GM12878 (cell line): ENCODE measurements at regions not wholly inside any gene's neighbourhood (a gene's known extent, or its start where the extent isn't known, plus 50 kb on each side); places are given as distances from the start of the nearest gene placed in this dataset.

Experiments
- ATAC-seq: fragments of 200-7000 bp; cut with Tn5 transposase; 3 replicates; pipeline ENCODE4 v1.9.1; 2020; ENCODE audit warnings: mild to moderate bottlenecking, moderate library complexity
- BruUV-seq: library from RNA; stranded (reverse); fragments of 400-500 nt; replicated peaks from 2 replicates; lab custom pipeline; 2021; lab: Mats Ljungman, UMichigan
- CTCF ChIA-PET: fragments of 300-600 bp; sonication (Branson Sonifier 250); formaldehyde crosslinking; extraction: SDS; loops from one replicate; lab custom pipeline; 2021; ENCODE audit warnings: inconsistent platforms; lab: Yijun Ruan, JAX
- POLR2A ChIA-PET: fragments of 350-600 bp; formaldehyde crosslinking; extraction: SDS; loops from one replicate; lab custom pipeline; 2021; ENCODE audit warnings: inconsistent platforms; lab: Charles Lee
- RAD21 ChIA-PET: fragments of 300-600 bp; sonication (Branson Sonifier 250); formaldehyde crosslinking; loops from one replicate; lab custom pipeline; 2023; ENCODE audit warnings: antibody characterized with exemption; ENCODE audit not compliant: unreplicated experiment; lab: Charles Lee
- SMC1A ChIA-PET: fragments of 300-600 bp; sonication (Branson Sonifier 250); formaldehyde crosslinking; loops from one replicate; lab custom pipeline; 2023; ENCODE audit not compliant: unreplicated experiment, uncharacterized antibody; lab: Charles Lee
- DNase-seq: peaks from one replicate; pipeline ENCODE4 v3.0.0-alpha.2; 2011; ENCODE audit warnings: low read depth, low spot score
- FAIRE-seq: peaks from 3 replicates; lab custom pipeline; 2011; peaks lifted over from hg19 to GRCh38; lab: Jason Lieb, UNC
- H2AFZ ChIP-seq: 2 replicates; pipeline ENCODE4 v1.6.0; 2011; ENCODE audit warnings: low read depth, low read length, control low read depth; ENCODE audit not compliant: control insufficient read depth
- H3K27ac ChIP-seq: 2 replicates; pipeline ENCODE4 v1.5.1; 2011; ENCODE audit warnings: control low read depth; ENCODE audit not compliant: control insufficient read depth, insufficient read depth
- H3K27me3 ChIP-seq, 2 experiments: replicated peaks in 1 of 2; 2 replicates each; pipeline versions ENCODE4 v1.6.0 to v1.6.1; 2011; ENCODE audit warnings: low read length in 1 of 2; ENCODE audit not compliant: control insufficient read depth in 2 of 2, insufficient read depth in 2 of 2
- H3K36me3 ChIP-seq, 2 experiments: 2 replicates each; pipeline ENCODE4 v1.5.1; 2011; ENCODE audit warnings: low read length in 1 of 2; ENCODE audit not compliant: control insufficient read depth in 2 of 2, insufficient read depth in 2 of 2
- H3K4me1 ChIP-seq: 2 replicates; pipeline ENCODE4 v1.6.1; 2011; ENCODE audit warnings: mild to moderate bottlenecking, low read length, moderate library complexity, mixed read lengths; ENCODE audit not compliant: control insufficient read depth, insufficient read depth
- H3K4me2 ChIP-seq: 2 replicates; pipeline ENCODE4 v1.6.0; 2011; ENCODE audit warnings: control low read depth; ENCODE audit not compliant: control insufficient read depth, insufficient read depth
- H3K4me3 ChIP-seq: fragments of 200-600 bp; sonication (generic); 2 replicates; pipeline ENCODE4 v1.5.1; 2016
- H3K79me2 ChIP-seq: 2 replicates; pipeline ENCODE4 v1.6.0; 2011; ENCODE audit warnings: low read length; ENCODE audit not compliant: control insufficient read depth, insufficient read depth
- H3K9ac ChIP-seq: 2 replicates; pipeline ENCODE4 v1.8.0; 2011; ENCODE audit warnings: low read length, control low read depth, mixed read lengths; ENCODE audit not compliant: control insufficient read depth, insufficient read depth
- H3K9me3 ChIP-seq: replicated peaks from 3 replicates; pipeline ENCODE4 v1.5.1; 2011; ENCODE audit warnings: mild to moderate bottlenecking, low read length; ENCODE audit not compliant: control insufficient read depth, insufficient read depth
- H4K20me1 ChIP-seq: 2 replicates; pipeline ENCODE4 v1.6.0; 2011; ENCODE audit not compliant: control insufficient read depth, insufficient read depth
- CBX5 ChIP-seq: sonication (generic); IDR thresholded peaks from 2 replicates; pipeline ENCODE4 v1.6.1; 2016; ENCODE audit warnings: low read depth, moderate library complexity, mild to moderate bottlenecking, inconsistent platforms
- CHD4 ChIP-seq: fragments of 200-600 bp; sonication (generic); IDR thresholded peaks from 2 replicates; pipeline ENCODE4 v1.6.1; 2016; ENCODE audit warnings: mild to moderate bottlenecking
- EGR1 ChIP-seq, 2 experiments: IDR thresholded peaks; 1 replicate in 1 of 2; 2 replicates in 1 of 2; pipeline ENCODE4 v1.6.1; 2011 to 2012; ENCODE audit warnings: low read depth in 2 of 2, low read length in 2 of 2, borderline replicate concordance in 1 of 2, mild to moderate bottlenecking in 1 of 2, moderate library complexity in 1 of 2
- EP300 ChIP-seq, 2 experiments: fragments of 150-350 bp in 1 of 2; IDR thresholded peaks; 2 replicates each; pipeline ENCODE4 v1.6.1; 2011 to 2012; ENCODE audit warnings: low read depth in 2 of 2, low read length in 2 of 2, borderline replicate concordance in 1 of 2, improper control_type of control experiment in 1 of 2, inconsistent platforms in 1 of 2; ENCODE audit not compliant: control insufficient read depth in 1 of 2
- FOXM1 ChIP-seq: IDR thresholded peaks from 2 replicates; pipeline ENCODE4 v1.6.1; 2012; ENCODE audit warnings: low read depth, mild to moderate bottlenecking, inconsistent platforms, low read length, moderate library complexity
- IKZF2 ChIP-seq, 2 experiments: fragments of 450-650 bp; IDR thresholded peaks; 2 replicates each; pipeline ENCODE4 v1.6.1; 2017; ENCODE audit warnings: mild to moderate bottlenecking in 2 of 2, moderate library complexity in 2 of 2
- MAX ChIP-seq: IDR thresholded peaks from 2 replicates; pipeline ENCODE4 v1.6.1; 2012; ENCODE audit warnings: low read depth, low read length, improper control_type of control experiment
- RELA ChIP-seq: fragments of 450-650 bp; IDR thresholded peaks from 2 replicates; pipeline ENCODE4 v1.8.0; 2014; ENCODE audit warnings: borderline replicate concordance; ENCODE audit not compliant: partially characterized antibody
- SPI1 ChIP-seq: IDR thresholded peaks from 2 replicates; pipeline ENCODE4 v1.6.1; 2011; ENCODE audit warnings: low read depth, mild to moderate bottlenecking, low read length, moderate library complexity, borderline replicate concordance; ENCODE audit not compliant: insufficient read depth
- ZBTB4 ChIP-seq: fragments of 450-650 bp; formaldehyde crosslinking; IDR thresholded peaks from 2 replicates; pipeline ENCODE4 v1.4.0; 2022; ENCODE audit warnings: mild to moderate bottlenecking, moderate library complexity
- ZBTB40 ChIP-seq: fragments of 450-650 bp; IDR thresholded peaks from 2 replicates; pipeline ENCODE4 v1.6.1; 2016; ENCODE audit warnings: mild to moderate bottlenecking, moderate library complexity, borderline replicate concordance
- WGBS: methylation state at CpG from one replicate; pipeline ENCODE4 v1.1.6; 2016; ENCODE audit warnings: low lambda C conversion rate; ENCODE audit not compliant: insufficient replicate concordance, insufficient coverage; ENCODE audit errors: missing lambda C conversion rate; 5-methylcytosine and 5-hydroxymethylcytosine counted together
- in situ Hi-C: fragments of 300-500 bp; cut with MboI; formaldehyde crosslinking; loops from 9 replicates; pipeline ENCODE4 v1.14.3; 2018; ENCODE audit warnings: mixed read lengths
- intact Hi-C: fragments of 100-400 bp; cut with micrococcal nuclease; formaldehyde crosslinking; loops from one replicate; pipeline ENCODE4 v1.14.2; 2022; ENCODE audit not compliant: unreplicated experiment

GRCh38 chr18:25457126-25457525 lies 105.2 kb upstream of the ZNF521 start:
- ChIA-PET SMC1A (no interaction called here), CTCF (no interaction called here)
- 8% methylated on average over 4 of the region's 4 CpGs for WGBS
- H3K27me3 ChIP-seq, result no peaks in the 10 kb centered on the region
- FAIRE-seq, result no peak
- H4K20me1 ChIP-seq, result no peaks in the 10 kb centered on the region; the same call in 1 of the 2 replicates
- TF ChIP-seq EP300 (IDR thresholded peaks at IDR 0.05; ENCODE audit: borderline replicate concordance in 1 of 2, control insufficient read depth in 1 of 2, low read depth in 2 of 2, low read length in 2 of 2) (no peak), CHD4 (no peak), MAX (no peak), ZBTB4 (no peak), EGR1 (IDR thresholded peaks at IDR 0.05; ENCODE audit: borderline replicate concordance in 1 of 2, low read depth in 2 of 2, low read length in 2 of 2) (no peak), RELA (no peak), SPI1 (no peak), CBX5 (no peak), FOXM1 (no peak), ZBTB40 (no peak), IKZF2 (IDR thresholded peaks at IDR 0.05) (no peak)
- TF ChIP-seq, all 136 proteins: peak for 0
- Histone ChIP-seq H3K27ac (no peak overlapping the region), H3K9ac (no peak overlapping the region), H2AFZ (no peak overlapping the region), H3K79me2 (no peaks in the 10 kb centered on the region), H3K4me1 (no peaks in the 10 kb centered on the region), H3K4me3 (no peak overlapping the region), H3K9me3 (no peaks in the 10 kb centered on the region), H3K36me3 (no peaks in the 10 kb centered on the region), H3K4me2 (no peak overlapping the region)
- POLR2A ChIA-PET, result no interaction called here
- DNase-seq (no peak), ATAC-seq (no peak)
- intact Hi-C loops (no loop called here), in situ Hi-C loops (no loop called here)
- BruUV-seq, result no TSS peak
- RAD21 ChIA-PET, result no interaction called here
